8988T (cell line): ENCODE measurements at regions not wholly inside any gene's neighbourhood (a gene's known extent, or its start where the extent isn't known, plus 50 kb on each side); places are given as distances from the start of the nearest gene placed in this dataset.

ENCODE experiments used
- DNase-seq: peaks from one replicate; pipeline ENCODE4 v3.0.0; 2011

DNA sequence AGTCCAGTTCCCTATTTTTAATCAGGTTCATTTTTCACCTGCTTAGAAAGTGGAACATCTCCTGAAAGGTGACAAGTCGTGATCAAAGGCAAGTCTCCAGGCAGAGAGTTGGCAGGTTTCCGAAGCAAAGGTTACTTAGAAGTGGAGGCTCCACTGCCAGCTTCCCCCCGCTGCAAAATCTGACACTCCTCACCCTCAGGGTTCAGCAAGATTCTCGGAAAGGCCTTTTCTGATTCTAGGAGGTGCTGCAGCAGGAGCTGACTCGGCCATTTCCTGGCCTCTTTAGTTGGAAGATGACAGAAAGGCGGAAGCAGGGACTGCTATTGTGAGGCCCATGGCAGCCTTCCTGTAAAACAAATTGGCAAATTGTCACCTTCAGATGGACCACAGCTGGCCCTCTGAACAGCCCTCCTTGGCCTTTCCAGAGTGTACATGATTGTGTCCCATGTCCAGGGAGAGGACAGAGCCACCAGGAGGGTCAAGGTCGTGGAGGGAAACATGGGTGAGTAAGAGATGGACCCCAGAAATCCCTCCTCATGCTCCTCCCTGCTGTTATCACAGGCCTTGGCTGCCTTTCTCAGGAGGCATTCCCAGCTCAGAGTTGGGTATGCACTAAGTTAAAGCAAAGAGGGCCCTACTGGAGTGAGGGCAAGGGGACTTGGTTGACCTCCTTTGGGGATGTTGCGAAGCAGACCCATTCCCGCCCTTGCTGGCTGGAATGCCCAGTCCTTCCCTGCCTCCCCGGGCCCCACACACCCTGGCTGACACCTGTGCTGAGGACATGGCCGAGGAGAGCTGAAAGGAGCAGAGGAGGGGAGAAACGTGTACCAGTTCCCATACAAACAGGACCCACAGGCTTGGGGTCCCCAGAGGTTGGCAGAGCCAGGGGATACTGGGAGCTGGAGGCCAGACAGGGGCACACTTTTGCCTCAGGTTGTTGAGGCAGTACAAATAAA is 115.5 kb upstream of the IRF2BP2 start:
- no peak for DNase-seq

DNA sequence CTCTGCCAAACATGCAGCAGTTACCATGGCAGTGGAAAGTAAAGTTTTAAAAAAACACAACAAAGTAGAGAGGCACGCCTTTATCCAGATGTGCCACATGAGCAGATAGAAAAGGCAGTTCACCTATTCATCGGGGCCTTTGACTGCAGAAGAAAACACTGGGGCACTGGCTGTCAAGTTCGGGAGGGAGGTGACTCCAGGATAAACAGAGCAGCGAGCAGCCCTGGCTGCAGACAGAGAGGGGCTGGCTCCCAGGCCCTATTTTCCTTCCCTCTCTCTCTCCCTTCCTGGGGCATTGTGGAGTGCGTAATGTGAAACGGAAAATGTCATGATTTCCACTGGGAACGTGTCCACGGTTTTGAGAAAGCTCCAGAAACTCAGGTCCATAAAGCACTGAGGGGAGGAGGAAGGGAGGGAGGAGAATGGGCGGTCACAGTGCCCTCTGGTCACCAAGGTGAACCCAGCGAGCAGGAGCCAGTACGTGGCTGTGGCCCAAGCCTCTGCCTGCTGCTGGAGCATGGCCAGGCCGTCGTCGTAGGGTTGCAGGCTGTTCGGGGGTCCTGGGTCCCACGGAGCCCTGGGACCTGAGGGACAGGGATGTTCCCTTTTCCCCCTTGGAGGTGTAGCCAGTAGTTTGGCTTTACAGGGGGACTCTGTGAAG is 114.7 kb upstream of the IRF2BP2 start:
- DNase-seq, result no peak

DNA sequence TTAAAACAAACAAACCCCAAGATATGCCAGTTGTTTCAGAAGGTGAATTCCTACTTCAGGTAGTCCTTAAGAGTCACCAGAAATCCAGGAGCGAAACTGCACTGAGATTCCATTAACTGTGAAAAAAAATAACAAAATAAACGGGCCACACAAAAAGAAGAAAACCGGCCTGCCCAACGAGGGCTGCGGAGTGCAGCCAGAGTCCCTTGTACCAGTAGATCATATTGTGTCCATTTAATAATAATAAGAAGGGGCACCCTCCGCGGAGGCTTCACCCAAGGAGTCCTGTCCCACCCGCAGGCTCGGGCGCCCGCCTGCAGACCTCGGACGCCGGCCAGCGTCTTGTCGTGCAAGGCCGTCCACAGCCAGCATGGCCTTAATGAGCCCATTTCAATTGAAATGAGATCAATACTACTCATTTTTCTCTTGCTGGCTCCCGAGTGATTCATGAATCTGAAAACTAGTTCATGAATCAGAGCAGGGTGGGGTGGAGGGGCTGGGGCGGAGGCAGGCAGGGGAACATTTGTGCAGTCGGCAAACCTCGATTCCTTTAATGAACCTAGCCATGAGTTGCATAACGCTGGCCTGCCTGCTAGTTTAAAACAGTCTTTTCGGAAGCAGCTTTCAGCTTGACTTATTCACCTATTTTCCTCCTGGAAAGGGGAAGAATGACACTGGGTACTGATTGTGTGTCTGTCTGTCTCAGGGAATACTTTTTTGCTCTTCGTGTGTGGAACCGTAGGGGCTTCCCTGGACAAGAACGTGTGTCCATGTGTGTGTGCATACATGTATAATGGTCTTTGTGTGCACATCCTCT is 113.1 kb upstream of the IRF2BP2 start:
- DNase-seq, result no peak

DNA sequence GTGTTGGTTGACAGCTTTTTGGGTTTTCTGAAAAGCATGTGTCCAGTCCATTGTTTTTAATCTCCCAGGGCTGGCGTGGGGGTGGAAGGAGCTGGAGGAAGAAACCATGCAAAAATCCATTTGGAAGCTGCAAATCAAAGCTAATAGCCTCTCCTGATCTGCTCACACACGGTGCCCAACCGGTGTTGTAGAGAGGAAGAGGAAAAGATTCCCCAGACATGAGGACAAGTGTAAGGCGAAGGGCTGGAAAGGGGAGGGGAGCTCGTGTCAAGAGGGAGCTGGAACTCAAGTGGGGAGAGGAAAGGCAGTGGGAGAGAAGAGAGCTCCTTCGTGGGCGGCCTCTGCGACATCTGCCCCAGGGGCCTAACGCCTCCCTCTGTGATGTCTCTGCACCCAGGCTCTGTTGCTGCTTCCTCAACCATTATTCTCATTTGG is 112.3 kb upstream of the IRF2BP2 start:
- DNase-seq, result no peak

DNA sequence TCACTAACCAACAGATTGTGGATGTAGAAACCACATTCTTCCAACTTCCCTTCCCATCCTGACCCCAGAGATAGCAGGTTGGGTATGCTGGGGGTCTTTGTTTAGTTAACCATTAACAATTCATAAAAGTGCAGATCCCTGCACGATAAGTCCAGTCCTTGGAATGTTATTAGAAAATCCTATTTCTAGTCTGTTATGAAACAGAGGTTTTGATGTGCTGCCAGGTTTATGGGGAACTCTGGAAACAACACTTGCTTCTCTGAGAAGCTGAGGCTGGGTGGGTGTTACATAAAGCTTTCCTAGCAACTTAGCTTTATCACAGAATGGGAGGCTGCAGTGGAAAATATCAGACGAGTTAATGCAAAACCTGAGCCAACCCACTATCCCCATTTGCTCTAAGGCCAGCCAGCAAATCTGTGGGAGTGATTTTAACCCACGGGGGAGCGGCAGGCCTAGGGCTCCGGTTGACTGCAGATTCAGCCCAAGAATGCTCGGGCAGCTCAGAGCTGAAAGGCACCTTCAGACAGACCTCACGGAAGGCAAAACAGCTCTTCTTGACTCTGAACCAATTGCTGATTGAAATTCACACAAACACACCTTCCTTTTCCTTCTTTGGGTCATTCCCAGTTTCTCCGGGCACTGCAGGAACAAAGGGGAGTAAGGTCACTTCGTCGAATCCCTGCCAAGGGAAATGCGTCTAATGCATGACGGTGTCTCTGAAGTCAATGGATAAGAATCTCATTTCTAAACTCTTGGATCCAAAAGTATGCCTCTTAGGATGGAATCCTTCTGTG is 111.7 kb upstream of the IRF2BP2 start:
- no peak for DNase-seq

DNA sequence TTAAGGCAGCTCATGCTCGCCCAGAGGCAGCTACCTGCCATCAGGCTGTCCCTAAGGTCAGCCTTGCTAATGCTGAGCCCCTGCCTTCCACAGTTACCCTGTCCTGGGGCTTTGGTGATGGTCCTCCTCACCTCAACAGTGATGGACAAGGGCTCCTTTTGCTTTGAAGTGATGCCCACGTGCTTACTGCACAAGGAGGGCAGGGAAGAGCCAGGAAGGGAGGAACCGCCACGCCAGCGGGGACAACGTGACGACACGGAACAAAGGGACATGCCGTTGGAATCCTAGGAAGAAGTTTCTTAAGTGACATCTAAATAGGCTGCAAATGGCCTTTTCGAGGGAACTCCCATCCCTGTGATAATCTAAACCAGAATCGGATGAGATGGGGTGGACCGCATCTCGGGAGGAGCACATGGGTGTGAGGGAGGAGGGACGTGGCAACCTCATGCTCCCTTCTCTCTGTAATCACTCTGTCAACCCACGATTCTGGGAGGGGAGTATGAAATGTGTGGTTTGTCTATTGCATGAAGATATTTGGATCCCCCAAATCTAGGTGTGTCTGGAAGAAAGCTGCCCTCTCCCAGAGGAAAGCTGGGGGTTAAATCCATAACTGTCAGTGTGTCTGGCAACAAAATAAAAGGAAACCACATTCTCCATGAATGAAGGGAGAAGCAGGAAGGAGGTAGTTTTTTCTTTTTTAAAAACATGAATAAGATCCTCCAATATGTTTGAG is 110.9 kb upstream of the IRF2BP2 start:
- DNase-seq, result no peak

DNA sequence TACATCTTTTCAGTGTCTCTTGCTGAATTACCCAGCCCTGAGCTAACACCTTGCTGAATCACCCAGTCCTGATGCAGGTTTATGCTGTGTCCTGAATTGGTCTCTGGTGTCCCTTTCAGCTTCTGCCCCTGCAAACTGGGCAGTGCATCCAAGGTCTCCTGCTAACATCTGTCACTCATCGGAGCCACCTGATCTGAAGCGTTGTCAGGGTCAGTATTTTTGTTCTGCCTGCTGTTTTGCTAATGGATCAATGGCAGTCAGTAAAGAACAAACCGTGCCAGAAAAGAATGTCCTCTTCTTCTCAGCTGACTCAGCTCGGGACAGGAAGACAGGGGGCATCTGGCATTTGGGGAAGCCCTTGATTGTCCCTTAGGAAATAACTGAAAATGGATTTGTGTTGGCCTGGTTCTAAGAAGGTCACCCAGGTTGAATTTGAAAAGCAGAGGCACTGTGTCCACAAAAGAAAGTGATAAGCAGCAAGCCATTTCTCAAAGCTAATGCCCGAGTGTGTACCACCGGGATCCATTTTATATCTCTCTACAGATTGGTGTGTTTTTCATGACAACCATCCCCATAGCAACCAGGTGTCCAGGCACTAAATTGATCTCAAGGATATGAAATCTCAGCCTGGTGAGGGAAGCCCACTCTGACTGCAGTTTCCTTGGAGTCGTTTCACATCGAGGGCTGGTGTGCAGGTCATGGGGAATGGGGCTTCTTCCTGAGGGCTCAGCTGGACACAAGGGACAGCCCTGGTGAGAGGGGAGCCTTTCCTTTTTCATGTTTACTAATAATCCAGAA is 109.7 kb upstream of the IRF2BP2 start:
- no peak for DNase-seq

DNA sequence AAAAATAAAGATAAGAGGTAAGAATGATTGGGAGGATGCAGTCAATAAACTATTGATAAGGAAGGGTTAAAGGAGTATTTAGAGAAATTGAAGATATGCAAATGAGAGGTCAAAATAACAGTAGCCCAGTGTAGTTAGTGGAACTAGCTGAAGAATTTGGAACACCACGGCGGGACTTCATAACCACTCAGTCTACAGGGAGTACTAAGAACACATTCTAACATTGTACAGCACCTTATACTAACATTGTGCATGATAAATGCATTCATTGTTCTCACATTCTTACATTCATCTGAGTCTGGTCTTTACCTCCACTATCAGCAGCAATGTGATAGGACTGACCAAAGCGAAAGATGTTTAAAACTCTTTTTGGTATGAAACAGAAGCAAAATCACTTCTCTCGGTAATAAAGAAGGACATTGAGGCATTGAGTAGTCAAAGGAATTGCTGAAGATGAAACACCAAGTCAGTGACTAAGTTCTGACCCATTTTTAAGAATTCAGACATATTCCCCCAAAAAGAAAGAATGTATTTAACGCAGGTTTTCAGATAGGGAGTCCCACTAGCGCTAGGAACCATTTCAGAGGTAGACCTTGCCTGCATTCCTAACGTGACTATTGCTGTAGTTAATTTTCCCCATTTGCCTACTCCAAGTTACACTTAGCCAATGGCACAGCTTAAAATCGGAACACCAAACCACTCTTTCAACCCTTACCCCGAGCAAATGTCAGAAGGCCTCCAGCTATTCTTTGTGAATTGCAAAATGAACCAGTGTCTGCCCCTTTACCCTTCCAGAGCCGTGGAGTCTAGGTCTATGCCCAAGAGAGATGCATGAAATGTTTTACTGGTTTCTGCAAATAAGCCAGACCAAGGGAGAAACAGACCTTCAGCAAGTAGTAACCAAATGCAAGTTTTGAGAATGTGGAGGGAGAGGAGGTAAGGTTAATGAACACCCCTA is 108.8 kb upstream of the IRF2BP2 start:
- DNase-seq, result no peak

DNA sequence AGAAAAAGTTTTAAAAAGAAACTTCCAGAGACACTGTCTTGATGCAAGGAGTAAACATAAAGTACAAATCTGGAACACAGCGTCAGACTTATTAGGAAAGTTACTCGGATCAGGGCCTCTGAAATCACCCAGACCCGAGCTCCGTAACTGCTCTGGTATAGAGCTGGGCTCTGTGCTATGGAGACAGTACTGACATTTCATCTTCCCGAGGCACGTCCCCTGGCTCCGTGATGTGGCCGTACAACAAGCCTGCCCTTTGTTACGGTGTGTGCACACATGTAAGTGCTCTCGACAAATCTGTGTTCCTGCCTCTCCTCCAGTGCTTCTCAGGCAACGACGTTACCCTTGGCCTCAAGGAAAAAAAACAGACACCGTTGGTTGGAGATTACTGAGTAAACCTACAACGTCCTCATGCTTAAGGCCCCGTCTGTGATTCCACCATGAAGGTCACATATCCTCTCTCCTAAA is 107.0 kb upstream of the IRF2BP2 start:
- DNase-seq, result no peak

DNA sequence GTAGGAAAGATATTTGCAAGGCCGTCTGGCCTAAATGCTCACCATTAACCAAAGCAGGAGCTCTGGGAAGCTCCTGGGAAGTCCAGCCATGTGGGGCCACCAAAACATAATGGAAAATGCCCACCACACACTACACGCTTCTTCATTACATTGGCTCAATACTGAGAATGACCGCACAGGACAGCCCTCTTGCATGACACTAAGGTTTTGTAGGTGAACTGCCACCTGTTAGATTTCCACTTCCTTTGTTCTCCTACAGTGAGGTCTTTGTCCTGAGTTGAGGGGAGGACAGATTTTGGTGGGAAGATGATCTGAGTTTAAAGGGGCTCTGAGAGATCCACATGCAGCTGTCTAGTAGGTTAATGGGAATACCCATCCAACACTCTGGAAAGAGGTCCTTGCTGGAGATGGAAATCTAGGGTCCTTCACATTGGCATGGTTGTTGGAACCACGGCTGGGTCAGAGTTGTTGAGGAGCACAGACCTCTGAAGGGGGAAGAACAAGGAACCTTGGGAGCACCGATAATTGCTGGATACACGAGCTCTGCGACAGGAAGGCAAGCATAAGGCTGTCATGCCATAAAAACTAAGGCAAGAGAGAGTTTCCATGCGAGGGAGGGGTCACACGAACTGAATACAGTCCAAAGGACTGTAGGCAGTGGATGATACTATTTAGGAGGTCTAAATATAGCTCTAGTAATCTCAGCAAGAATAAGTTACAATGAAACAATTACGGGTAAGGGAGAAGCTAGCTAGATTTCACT is 105.5 kb upstream of the IRF2BP2 start:
- no peak for DNase-seq

DNA sequence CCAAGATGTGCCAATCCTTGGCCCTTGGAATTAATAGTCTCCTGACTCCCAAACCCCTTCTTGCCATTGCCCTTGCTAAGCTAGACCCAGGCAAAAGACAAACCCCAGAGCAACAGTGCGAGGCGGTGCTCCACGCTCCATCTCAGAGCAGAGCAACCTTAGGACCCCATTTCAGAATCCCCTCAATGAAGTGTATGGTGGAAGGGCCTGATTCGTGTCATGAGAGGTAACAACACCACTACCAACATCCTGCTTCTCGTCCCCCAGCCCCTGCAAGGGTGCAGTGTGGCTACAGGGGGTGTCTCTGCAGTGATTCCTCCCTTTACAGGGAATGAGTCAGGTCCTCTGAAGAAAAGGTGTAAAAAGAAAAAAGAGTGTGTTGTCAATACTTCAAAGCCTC is 103.9 kb upstream of the IRF2BP2 start:
- no peak for DNase-seq

DNA sequence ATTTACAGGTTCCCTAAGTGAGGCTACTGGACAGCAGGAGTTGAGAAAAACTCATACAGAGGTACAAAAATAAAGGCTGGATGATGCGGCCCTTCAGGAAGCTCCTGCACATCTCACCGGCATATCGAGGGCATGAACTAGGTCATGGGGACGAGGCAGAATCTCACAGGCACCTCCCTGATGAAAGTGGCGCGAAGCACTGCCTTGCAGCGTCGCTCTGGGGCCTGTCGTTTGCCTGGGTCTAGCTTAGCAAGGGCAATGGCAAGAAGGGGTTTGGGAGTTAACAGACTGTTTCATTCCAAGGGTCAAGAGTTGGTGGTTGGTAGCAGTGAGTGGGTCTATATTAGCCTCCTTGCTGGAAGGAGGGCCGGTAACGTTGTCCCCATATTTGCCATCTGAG is 103.5 kb upstream of the IRF2BP2 start:
- DNase-seq, result no peak

DNA sequence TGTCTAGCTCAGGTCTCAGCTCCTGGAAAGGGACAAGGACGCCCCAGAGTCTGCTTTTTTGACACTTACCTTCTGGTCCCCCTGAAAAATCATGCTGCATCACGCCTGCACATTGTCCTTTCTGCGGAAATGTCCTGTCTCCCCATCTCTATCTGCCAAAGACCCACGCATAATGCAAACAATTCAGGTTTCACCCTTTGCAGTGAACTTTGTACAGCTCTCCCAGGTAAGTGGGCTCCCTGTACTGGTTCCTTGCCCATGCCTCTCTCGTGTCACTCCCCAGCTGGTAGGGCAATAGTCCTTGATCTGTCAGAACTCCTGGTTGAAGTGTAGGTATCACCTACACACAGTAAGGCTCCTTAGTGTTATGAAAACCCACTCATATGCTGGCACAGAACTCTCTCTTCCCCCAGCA is 102.9 kb upstream of the IRF2BP2 start:
- DNase-seq, result no peak

DNA sequence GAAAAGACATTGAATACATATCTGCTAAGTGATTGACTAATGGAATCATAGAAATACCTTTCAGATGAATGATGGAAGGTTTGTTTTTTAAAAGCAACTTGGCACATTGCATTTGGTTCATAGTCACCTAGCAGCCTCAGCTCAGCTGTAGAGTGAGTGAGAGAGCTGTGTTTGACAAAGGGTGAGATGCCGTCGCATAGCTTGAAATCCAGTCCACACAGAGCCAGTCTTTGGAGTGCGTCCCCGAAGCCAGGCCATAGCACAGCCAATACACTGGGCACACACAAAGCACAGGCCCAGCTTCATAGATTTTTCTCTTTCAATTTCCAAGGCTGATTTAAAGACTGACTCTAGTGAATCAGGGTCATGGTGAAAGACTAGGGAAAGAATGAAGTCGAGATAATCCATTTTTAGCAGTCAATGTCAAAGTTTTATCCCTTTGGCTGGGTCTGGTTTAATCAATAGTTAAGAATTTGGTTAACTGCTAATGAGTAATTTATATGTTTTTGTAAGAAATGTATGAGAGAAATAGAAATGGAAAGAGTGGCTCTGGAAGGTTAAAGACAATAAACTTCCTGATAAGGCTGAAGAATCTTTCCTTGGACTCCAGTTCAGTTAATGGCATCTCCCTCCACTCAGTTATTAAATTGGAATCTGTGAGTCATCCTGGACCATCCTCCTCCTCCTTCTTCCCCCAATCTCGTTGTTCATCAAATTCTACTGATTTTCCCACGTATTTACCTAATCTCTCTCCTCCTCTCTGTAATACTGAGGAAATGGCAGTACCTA is 101.2 kb upstream of the IRF2BP2 start:
- no peak for DNase-seq

DNA sequence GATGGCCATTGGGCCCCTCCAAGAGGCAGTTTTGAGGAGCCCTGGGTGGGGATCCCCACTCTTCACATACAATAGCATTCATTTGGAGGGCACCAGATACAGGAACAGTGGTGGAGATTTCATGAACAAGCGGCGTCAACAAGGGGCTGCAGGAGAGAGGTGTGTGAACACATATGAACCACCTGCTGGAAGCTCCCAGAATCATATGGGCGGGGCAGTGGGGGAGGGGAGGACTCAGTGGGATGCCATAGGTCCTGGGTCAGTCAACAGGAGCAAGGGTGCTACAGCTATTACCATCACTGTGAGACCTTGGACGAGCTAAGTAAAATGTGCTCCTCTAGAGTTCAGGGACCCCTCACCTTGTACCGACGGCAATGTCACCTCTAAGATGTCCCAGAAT is 100.4 kb upstream of the IRF2BP2 start:
- DNase-seq, result no peak

DNA sequence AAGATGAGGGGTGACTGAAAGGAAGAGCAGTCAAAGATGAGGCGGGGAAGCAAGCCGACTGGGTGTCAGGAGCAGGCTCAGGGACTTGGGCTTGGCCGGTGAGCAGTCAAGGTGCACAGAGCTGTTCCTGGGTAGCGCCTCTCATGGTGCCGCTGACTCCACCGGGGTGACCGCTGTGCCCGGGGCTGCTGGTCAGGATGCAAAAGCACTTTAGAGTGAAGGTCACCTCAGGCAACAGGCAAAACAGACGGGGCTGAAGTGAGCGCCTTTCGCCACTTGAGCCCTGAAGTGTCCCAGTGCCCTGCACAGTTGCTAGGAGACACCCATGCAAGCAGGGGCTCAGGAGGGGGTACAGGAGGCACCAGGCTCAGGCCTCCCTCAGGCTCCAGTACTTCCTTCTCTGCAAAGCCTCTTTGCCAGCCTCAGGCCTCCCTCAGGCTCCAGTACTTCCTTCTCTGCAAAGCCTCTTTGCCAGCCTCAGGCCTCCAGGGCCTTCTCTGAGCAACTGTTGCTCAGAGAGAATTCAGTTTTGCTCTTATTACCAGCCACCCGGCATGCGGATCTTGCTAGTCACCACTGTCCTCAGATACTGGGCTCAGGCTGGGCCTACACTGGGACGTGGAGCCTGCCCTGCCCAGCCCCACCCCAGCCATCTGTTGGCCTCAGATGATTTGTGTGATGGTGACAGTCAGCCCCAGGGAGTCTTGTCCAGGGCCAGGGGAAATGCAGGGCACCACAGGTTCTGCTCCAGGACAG is 99.7 kb upstream of the IRF2BP2 start:
- no peak for DNase-seq

DNA sequence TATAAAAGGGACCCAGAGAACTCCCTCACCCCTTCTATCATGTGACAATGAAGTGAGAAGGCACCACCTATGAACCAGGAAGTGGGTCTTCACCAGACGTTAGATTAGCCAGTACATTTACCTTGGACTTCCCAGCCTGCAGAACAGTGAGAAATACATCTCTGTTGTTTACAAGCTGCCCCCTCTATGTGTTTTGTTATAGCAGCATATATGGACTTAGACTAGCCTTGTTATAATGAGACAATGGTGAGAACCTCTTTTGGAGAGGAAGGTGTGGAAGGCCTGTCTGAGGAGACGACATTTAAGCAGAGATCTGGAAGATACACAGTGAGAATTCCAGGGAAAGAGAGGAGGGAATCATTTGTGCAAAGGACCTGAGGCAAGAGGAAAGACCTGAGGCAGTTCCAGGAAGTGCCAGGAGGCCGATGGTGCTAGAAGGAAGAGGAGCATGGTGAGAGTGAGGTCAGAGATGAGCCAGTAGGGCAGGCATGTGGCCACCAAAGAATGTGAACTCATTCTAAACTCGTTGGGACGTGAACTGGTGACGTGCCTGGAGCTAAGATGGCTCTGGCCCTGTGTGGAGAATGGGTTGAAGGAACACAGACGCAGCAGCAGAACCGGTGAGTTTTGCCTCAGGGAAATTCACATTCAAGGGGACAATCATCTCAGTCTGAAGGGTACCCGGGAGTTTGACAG is 98.9 kb upstream of the IRF2BP2 start:
- DNase-seq, result no peak
